ENCODE measurements at regions not wholly inside any gene's neighbourhood (a gene's known extent, or its start where the extent isn't known, plus 50 kb on each side); places are given as distances from the start of the nearest gene placed in this dataset.

- DNase-seq, result no peak
Observed at GRCh38 chr18:49655266-49656072, 93.6 kb downstream of the LIPG start.

- DNase-seq, result no peak
Observed at GRCh38 chr18:49654347-49654746, 92.5 kb downstream of the LIPG start.

- DNase-seq, result no peak
Observed at GRCh38 chr18:49652881-49653724, 91.2 kb downstream of the LIPG start.

GRCh38 chr18:49651033-49651432, 89.2 kb downstream of the LIPG start:
- DNase-seq, result no peak

GRCh38 chr18:49650426-49650891, 88.6 kb downstream of the LIPG start:
- no peak for DNase-seq

- DNase-seq, result no peak
Observed at GRCh38 chr18:49648811-49649210, 87.0 kb downstream of the LIPG start.
